SU-DHL-6 (cell line): ENCODE measurements at regions not wholly inside any gene's neighbourhood (a gene's known extent, or its start where the extent isn't known, plus 50 kb on each side); places are given as distances from the start of the nearest gene placed in this dataset.

ENCODE experiments used
- H2AFZ ChIP-seq: fragments of 200-600 bp; sonication (generic); 2 replicates; pipeline ENCODE4 v1.6.1; 2014; ENCODE audit warnings: low read depth, mild to moderate bottlenecking, moderate library complexity, mixed read lengths, antibody characterized with exemption, low read length; ENCODE audit not compliant: severe bottlenecking
- H3F3A ChIP-seq: fragments of 200-600 bp; shearing (Covaris generic); 2 replicates; pipeline ENCODE4 v1.6.0; 2016; ENCODE audit warnings: antibody characterized with exemption, mild to moderate bottlenecking; ENCODE audit not compliant: insufficient read depth
- H3K27ac ChIP-seq: fragments of 200-600 bp; sonication (generic); 2 replicates; pipeline ENCODE4 v1.5.1; 2016; ENCODE audit warnings: low read depth, mild to moderate bottlenecking, low read length, moderate library complexity, mixed read lengths
- H3K27me3 ChIP-seq: fragments of 200-600 bp; sonication (generic), shearing (Covaris generic); 2 replicates; pipeline ENCODE4 v1.6.0; 2014; ENCODE audit warnings: mild to moderate bottlenecking, low read length
- H3K36me3 ChIP-seq: fragments of 200-600 bp; sonication (generic); 2 replicates; pipeline ENCODE4 v1.6.1; 2014; ENCODE audit warnings: mild to moderate bottlenecking, low read length, mixed read lengths
- H3K4me2 ChIP-seq: fragments of 300-600, 200-600 bp; shearing (Covaris generic), sonication (generic); 2 replicates; pipeline ENCODE4 v1.6.0; 2014; ENCODE audit warnings: low read length, low read depth, mild to moderate bottlenecking; ENCODE audit not compliant: poor library complexity, severe bottlenecking
- H3K4me3 ChIP-seq: fragments of 200-600 bp; sonication (generic); 2 replicates; pipeline ENCODE4 v1.5.1; 2014; ENCODE audit warnings: antibody characterized with exemption, low read length, mild to moderate bottlenecking, mixed read lengths; ENCODE audit not compliant: insufficient read depth, poor library complexity, severe bottlenecking
- H3K79me2 ChIP-seq: fragments of 200-600 bp; sonication (generic); 2 replicates; pipeline ENCODE4 v1.6.1; 2014; ENCODE audit warnings: mild to moderate bottlenecking, low read length, moderate library complexity; ENCODE audit not compliant: insufficient read depth
- H3K9ac ChIP-seq: fragments of 200-600 bp; sonication (generic); 2 replicates; pipeline ENCODE4 v1.7.0; 2014; ENCODE audit warnings: mild to moderate bottlenecking, low read length
- H3K9me2 ChIP-seq: fragments of 200-600 bp; sonication (generic); replicated peaks from 2 replicates; pipeline ENCODE4 v1.6.1; 2014; ENCODE audit warnings: low read length; ENCODE audit not compliant: insufficient read depth
- H3K9me3 ChIP-seq: fragments of 200-600 bp; sonication (generic); 2 replicates; pipeline ENCODE4 v1.6.1; 2014; ENCODE audit warnings: low read length, mixed read lengths; ENCODE audit not compliant: insufficient read depth
- H4K20me1 ChIP-seq: fragments of 200-600 bp; sonication (generic); 2 replicates; pipeline ENCODE4 v1.6.1; 2014; ENCODE audit warnings: low read depth, mild to moderate bottlenecking, antibody characterized with exemption, low read length, moderate library complexity, mixed read lengths
- EZH2phosphoT487 ChIP-seq: fragments of 200-600 bp; sonication (generic), shearing (Covaris generic); conservative IDR thresholded peaks from 2 replicates; pipeline ENCODE4 v1.6.1; 2018; ENCODE audit warnings: mild to moderate bottlenecking, antibody characterized with exemption, low read length, moderate library complexity, mixed read lengths
- TF ChIP-seq, protein P1 (sequence below): fragments of 200-600 bp; sonication (generic); IDR thresholded peaks from one replicate; pipeline ENCODE4 v1.5.1; 2017; ENCODE audit warnings: antibody characterized with exemption, mild to moderate bottlenecking, low read length, moderate library complexity; ENCODE audit not compliant: insufficient read depth, poor library complexity, severe bottlenecking

DNA sequence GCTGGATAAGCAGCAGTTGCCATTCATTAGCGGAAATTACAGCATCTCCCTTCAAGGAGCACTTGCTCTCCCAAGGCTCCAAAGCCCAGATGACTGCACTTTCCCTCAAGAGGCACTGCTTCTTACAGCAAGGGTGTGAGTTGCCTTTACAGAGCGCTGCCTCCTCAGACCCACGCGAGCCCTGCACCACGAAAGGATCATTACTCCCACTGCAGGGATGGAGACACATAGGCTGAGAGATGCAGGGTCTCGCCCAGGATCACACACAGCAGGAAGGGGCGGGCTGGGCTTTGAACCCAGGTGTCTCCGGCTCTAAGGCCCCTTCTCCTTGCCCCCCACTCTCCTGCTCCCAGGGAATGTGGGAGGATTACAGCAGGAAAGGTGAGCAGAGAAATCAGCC, 405.5 kb downstream of the MATN1 start:
- no peak overlapping the region for H3K27ac ChIP-seq
- H3K36me3 ChIP-seq, result no peaks in the 10 kb centered on the region
- no peaks in the 10 kb centered on the region for H3K27me3 ChIP-seq
- no peak overlapping the region for H3K4me2 ChIP-seq
- H2AFZ ChIP-seq, result no peak overlapping the region
- H3K79me2 ChIP-seq, result no peaks in the 10 kb centered on the region
- TF ChIP-seq, protein P1, sequence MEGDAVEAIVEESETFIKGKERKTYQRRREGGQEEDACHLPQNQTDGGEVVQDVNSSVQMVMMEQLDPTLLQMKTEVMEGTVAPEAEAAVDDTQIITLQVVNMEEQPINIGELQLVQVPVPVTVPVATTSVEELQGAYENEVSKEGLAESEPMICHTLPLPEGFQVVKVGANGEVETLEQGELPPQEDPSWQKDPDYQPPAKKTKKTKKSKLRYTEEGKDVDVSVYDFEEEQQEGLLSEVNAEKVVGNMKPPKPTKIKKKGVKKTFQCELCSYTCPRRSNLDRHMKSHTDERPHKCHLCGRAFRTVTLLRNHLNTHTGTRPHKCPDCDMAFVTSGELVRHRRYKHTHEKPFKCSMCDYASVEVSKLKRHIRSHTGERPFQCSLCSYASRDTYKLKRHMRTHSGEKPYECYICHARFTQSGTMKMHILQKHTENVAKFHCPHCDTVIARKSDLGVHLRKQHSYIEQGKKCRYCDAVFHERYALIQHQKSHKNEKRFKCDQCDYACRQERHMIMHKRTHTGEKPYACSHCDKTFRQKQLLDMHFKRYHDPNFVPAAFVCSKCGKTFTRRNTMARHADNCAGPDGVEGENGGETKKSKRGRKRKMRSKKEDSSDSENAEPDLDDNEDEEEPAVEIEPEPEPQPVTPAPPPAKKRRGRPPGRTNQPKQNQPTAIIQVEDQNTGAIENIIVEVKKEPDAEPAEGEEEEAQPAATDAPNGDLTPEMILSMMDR, result no peak
- TF ChIP-seq EZH2phosphoT487, result no peak
- H3K4me3 ChIP-seq, result no peak overlapping the region
- no peaks in the 10 kb centered on the region for H3K9me3 ChIP-seq
- no peaks in the 10 kb centered on the region for H3F3A ChIP-seq
- H3K9me2 ChIP-seq, result no peaks in the 10 kb centered on the region
- no peak overlapping the region for H3K9ac ChIP-seq
- no peaks in the 10 kb centered on the region for H4K20me1 ChIP-seq

DNA sequence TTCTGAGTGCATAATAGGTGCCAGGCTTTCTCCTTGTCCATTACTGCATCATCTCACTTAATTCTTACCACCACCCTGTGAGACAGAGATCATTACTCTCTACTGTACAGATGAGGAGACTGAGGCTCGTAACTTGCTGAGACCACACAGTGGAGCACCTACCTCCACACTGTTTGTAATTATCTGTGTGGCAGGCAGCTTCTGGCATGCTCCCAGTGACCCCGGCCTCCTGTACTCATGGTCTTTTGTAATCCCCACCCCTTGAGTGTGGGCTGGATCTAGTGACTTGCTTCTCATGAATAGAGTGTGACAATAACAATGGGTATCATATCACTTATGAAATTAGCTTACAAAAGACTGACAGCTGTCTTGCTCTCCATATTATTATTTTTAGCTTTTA, 407.3 kb downstream of the MATN1 start:
- no peak overlapping the region for H2AFZ ChIP-seq
- H3K27ac ChIP-seq, result no peak overlapping the region
- H4K20me1 ChIP-seq, result no peaks in the 10 kb centered on the region
- H3K36me3 ChIP-seq, result no peaks in the 10 kb centered on the region
- no peaks in the 10 kb centered on the region for H3K9me2 ChIP-seq
- H3F3A ChIP-seq, result no peaks in the 10 kb centered on the region
- no peaks in the 10 kb centered on the region for H3K9me3 ChIP-seq
- H3K27me3 ChIP-seq, result no peaks in the 10 kb centered on the region
- no peak for TF ChIP-seq EZH2phosphoT487
- H3K79me2 ChIP-seq, result no peaks in the 10 kb centered on the region
- H3K9ac ChIP-seq, result no peak overlapping the region
- no peak overlapping the region for H3K4me3 ChIP-seq
- H3K4me2 ChIP-seq, result no peak overlapping the region

- H3K27ac ChIP-seq, result no peak overlapping the region
- no peaks in the 10 kb centered on the region for H3K9me3 ChIP-seq
- no peaks in the 10 kb centered on the region for H4K20me1 ChIP-seq
- H3K9ac ChIP-seq, result no peak overlapping the region
- no peaks in the 10 kb centered on the region for H3K27me3 ChIP-seq
- H3K4me3 ChIP-seq, result no peak overlapping the region
- no peaks in the 10 kb centered on the region for H3F3A ChIP-seq
- no peak overlapping the region for H2AFZ ChIP-seq
- no peaks in the 10 kb centered on the region for H3K36me3 ChIP-seq
- H3K4me2 ChIP-seq, result no peak overlapping the region
- no peaks in the 10 kb centered on the region for H3K79me2 ChIP-seq
- TF ChIP-seq, protein P1, result no peak
- TF ChIP-seq EZH2phosphoT487, result no peak
- H3K9me2 ChIP-seq, result no peaks in the 10 kb centered on the region
Measured at GRCh38 chr1:30315185-30315960, 408.0 kb downstream of the MATN1 start.

- Histone ChIP-seq H3K4me2 (no peak overlapping the region), H4K20me1 (no peaks in the 10 kb centered on the region), H3K79me2 (no peaks in the 10 kb centered on the region), H3K9ac (no peak overlapping the region), H3K27me3 (no peaks in the 10 kb centered on the region), H3F3A (no peaks in the 10 kb centered on the region), H3K4me3 (no peak overlapping the region), H3K9me3 (no peaks in the 10 kb centered on the region), H2AFZ (no peak overlapping the region), H3K36me3 (no peaks in the 10 kb centered on the region), H3K27ac (no peak overlapping the region), H3K9me2 (no peaks in the 10 kb centered on the region)
- TF ChIP-seq, protein P1, result no peak
- TF ChIP-seq EZH2phosphoT487, result no peak
Measured at GRCh38 chr1:30314591-30314990, 408.8 kb downstream of the MATN1 start.
